ENCODE measurements at regions not wholly inside any gene's neighbourhood (a gene's known extent, or its start where the extent isn't known, plus 50 kb on each side); places are given as distances from the start of the nearest gene placed in this dataset.

GRCh38 chr15:96043591-96044171 lies 286.8 kb upstream of the NR2F2 start:
- TF ChIP-seq CTCF (IDR thresholded peaks at IDR 0.05): no peak

GRCh38 chr15:96046620-96047240 lies 283.8 kb upstream of the NR2F2 start:
- no peak for TF ChIP-seq CTCF (IDR thresholded peaks at IDR 0.05)

- TF ChIP-seq CTCF (IDR thresholded peaks at IDR 0.05): no peak
Measured at GRCh38 chr15:96047255-96047931, 283.1 kb upstream of the NR2F2 start.

- no peak for TF ChIP-seq CTCF (IDR thresholded peaks at IDR 0.05)
Measured at GRCh38 chr15:96049323-96049722, 281.2 kb upstream of the NR2F2 start.

- TF ChIP-seq CTCF (IDR thresholded peaks at IDR 0.05): no peak
Measured at GRCh38 chr15:96049766-96050165, 280.7 kb upstream of the NR2F2 start.

- TF ChIP-seq CTCF (IDR thresholded peaks at IDR 0.05): no peak
Measured at GRCh38 chr15:96051598-96051997, 278.9 kb upstream of the NR2F2 start.

GRCh38 chr15:96052154-96052553 lies 278.3 kb upstream of the NR2F2 start:
- TF ChIP-seq CTCF (IDR thresholded peaks at IDR 0.05): no peak
